ENCODE measurements at regions not wholly inside any gene's neighbourhood (a gene's known extent, or its start where the extent isn't known, plus 50 kb on each side); places are given as distances from the start of the nearest gene placed in this dataset.

GRCh38 chr2:157184161-157184895, 73.2 kb upstream of the GALNT5 start:
- DNase-seq (ENCODE audit: low spot score), result no peak

GRCh38 chr2:157185476-157186227, 71.9 kb upstream of the GALNT5 start:
- no peak for DNase-seq (ENCODE audit: low spot score)

GRCh38 chr2:157190151-157190550, 67.4 kb upstream of the GALNT5 start:
- no peak for DNase-seq (ENCODE audit: low spot score)

GRCh38 chr2:157191186-157191585, 66.3 kb upstream of the GALNT5 start:
- DNase-seq (ENCODE audit: low spot score), result no peak

GRCh38 chr2:157192445-157193423, 64.8 kb upstream of the GALNT5 start:
- DNase-seq (ENCODE audit: low spot score), result no peak

- DNase-seq (ENCODE audit: low spot score), result no peak
Observed at GRCh38 chr2:157193461-157193860, 64.0 kb upstream of the GALNT5 start.

- peak; percentile 74 for DNase-seq (ENCODE audit: low spot score)
Observed at GRCh38 chr2:157194097-157194688, 63.3 kb upstream of the GALNT5 start.

GRCh38 chr2:157194844-157195243, 62.7 kb upstream of the GALNT5 start:
- DNase-seq (ENCODE audit: low spot score), result no peak

- no peak for DNase-seq (ENCODE audit: low spot score)
Observed at GRCh38 chr2:157196956-157197355, 60.5 kb upstream of the GALNT5 start.

- no peak for DNase-seq (ENCODE audit: low spot score)
Observed at GRCh38 chr2:157197848-157198247, 59.7 kb upstream of the GALNT5 start.

GRCh38 chr2:157203651-157204050, 53.9 kb upstream of the GALNT5 start:
- DNase-seq (ENCODE audit: low spot score), result no peak

- no peak for DNase-seq (ENCODE audit: low spot score)
Observed at GRCh38 chr2:157204401-157204800, 53.1 kb upstream of the GALNT5 start.

- no peak for DNase-seq (ENCODE audit: low spot score)
Observed at GRCh38 chr2:157206916-157207315, 50.6 kb upstream of the GALNT5 start.
